DMS153 treated with DMSO at 0.1 percent for 48 hours (cell line): ENCODE measurements at regions not wholly inside any gene's neighbourhood (a gene's known extent, or its start where the extent isn't known, plus 50 kb on each side); places are given as distances from the start of the nearest gene placed in this dataset.

Experiments
- DNase-seq: peaks from one replicate; lab custom pipeline; 2025; ENCODE audit not compliant: unreplicated experiment; lab: John Stamatoyannopoulos, UW

DNA sequence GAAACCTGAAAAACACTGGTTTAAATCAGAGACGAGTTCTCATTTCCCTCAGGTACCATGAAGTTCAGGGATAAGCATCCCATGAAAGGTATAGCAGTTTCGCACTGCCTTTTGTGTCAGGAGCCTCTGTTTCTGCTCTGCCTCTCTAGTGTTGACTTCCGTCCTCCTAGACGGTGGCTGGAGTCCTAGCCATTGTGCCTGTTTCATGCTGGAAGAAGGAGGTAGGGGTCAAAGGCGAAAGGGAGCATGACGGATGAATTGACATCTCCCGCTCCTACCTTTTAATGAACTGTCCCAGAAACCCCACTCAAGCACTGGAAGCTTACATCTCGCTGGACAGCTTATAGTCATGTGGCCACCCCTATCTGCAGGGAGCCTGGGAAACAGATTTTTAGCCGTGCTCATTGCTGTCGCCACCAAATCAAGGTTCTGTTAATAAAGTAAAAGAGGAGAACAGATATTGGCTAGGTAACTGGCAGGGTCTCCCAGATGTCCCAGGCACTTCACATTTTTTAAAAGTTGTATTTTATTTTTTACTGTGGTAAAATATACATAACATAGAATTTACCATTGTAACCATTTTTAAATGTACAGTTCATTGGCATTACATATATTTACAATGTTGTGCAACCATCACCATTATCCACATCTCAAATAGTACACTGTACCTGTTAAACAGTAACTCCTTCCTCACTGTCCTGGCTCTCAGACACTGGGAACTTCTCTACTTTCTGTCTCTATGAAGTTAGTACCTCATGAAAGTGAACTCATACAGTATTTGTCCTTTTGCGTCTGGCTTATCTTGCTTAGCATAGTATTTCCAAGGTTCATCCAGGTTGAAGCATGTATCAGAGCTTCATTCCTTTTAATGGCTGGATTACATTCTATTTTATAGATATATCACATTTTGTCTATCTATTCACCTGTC is 55.0 kb upstream of the CTLA4 start:
- no peak for DNase-seq

DNA sequence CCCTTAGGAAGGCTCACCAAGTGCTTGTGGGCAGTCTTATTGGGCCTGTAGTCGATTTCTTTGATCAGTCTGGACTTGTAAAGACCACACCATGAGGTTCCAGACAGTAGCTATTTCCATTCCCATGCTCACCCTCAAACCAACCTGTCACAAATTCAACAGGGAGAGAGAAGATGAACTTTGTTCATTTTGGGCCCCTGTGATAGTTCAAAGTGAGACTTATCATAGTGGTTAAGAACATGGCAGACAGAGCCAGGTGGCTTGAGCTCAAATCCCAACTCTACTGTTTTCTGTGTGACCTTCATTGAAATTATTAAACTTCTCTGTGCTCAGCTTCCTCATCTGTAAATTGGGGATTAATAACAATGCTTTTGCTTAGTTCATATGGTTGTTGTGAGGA is 53.9 kb upstream of the CTLA4 start:
- no peak for DNase-seq

DNA sequence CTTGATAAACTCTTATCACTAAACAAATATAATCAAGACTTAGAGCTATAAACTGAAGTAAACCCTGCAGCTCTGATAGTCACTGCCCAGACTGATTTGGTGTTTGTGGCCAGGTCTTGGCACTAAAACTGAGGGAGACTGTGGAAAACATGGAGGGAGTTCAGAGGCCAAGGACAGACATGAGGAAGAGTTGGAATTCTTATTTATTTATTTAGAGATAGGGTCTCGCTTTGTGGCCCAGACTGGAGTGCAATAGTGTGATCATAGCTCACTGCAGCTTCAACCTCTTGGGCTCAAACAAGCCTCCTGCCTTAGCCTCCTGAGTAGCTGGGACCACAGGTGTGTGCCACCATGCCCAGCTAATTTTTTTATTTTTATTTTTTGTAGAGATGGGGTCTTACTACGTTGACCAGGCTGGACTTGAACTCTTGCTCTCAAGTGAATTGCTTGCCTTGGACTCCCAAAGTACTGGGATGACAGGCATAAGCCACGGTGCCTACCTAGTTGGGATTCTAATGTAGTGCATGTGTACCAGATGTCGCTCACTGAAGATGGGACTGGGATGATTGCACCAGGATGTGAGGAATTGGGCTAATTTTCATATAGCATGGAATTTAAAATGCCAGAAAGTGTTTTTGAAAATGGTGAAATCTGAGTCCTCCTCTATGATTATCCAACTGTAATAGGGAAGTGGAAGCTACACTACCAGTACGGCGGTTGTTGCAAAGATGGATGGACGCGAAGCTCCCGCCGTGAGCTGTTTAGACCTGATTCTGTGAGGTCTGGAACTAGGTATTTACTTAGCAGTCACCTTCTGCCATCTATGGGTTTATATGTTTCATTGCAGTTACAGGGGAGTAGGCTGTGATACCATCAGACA is 52.7 kb upstream of the CTLA4 start:
- peak; percentile 66 for DNase-seq

DNA sequence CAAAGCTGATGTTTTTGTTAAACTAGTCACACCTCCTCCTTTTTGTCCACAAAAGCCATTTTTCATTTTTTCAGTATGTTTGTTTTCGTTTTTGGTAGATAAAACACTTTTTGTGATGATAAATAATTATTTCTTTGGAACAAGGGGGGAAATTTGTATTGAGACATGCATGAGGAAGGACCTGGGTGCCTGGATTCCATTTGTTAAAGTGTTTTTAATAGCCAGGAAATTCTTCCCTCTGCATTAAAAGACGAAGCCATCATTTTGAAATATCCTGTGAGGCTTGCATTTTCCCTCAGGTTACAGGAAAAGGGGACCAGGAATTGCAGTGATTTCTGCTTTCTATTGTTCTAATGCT is 52.1 kb upstream of the CTLA4 start:
- DNase-seq, result no peak

DNA sequence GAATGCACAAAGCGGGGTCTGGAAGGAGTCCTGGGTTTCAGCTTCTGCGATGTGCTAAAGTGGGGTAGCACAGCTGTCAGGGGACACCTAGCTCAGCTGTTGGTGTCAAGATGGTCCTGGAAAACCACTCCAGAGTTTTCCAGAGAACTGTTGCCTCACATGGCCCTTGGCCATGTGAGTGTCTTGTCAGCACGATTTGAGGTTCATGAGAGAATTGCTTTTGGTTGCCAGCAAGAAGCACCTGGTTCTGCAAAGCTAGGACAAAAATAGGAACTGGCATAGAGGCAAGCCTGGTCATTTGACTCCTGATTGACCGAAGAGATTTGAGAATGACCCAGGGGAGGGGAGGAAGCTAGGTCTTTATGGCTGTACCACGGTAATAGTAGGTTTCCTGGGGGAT is 50.4 kb upstream of the CTLA4 start:
- no peak for DNase-seq
